NCI-H82 (cell line): ENCODE measurements at regions not wholly inside any gene's neighbourhood (a gene's known extent, or its start where the extent isn't known, plus 50 kb on each side); places are given as distances from the start of the nearest gene placed in this dataset.
"Not testable (repeated sequence)": the region's sequence is repeated elsewhere in the genome, so short reads cannot be mapped to it uniquely, and the experiment has no call there.

ENCODE experiments used
- DNase-seq: peaks from one replicate; lab custom pipeline; 2025; lab: John Stamatoyannopoulos, UW

GRCh38 chr1:203559523-203559922, 65.6 kb downstream of the OPTC start:
- no peak for DNase-seq

- not testable (repeated sequence) for DNase-seq
These were observed 64.9 kb upstream of the ATP2B4 start for GRCh38 chr1:203561761-203562160.

GRCh38 chr1:203563291-203563690, 63.3 kb upstream of the ATP2B4 start:
- no peak for DNase-seq

- no peak for DNase-seq
These were observed 62.6 kb upstream of the ATP2B4 start for GRCh38 chr1:203564024-203564423.

- no peak for DNase-seq
These were observed 61.6 kb upstream of the ATP2B4 start for GRCh38 chr1:203565049-203565448.

GRCh38 chr1:203565981-203566380, 60.7 kb upstream of the ATP2B4 start:
- DNase-seq, result no peak

- DNase-seq, result not testable (repeated sequence)
These were observed 59.7 kb upstream of the ATP2B4 start for GRCh38 chr1:203566966-203567365.

- DNase-seq, result peak; percentile 34
These were observed 59.0 kb upstream of the ATP2B4 start for GRCh38 chr1:203567596-203567995.

- no peak for DNase-seq
These were observed 56.9 kb upstream of the ATP2B4 start for GRCh38 chr1:203569490-203570318.

- peak; percentile 46 for DNase-seq
These were observed 55.8 kb upstream of the ATP2B4 start for GRCh38 chr1:203570805-203571204.

- DNase-seq, result no peak
These were observed 55.0 kb upstream of the ATP2B4 start for GRCh38 chr1:203571661-203572060.

GRCh38 chr1:203572134-203572625, 54.5 kb upstream of the ATP2B4 start:
- DNase-seq, result no peak

GRCh38 chr1:203573730-203574129, 52.9 kb upstream of the ATP2B4 start:
- DNase-seq, result no peak
